HG02798 (cell line): ENCODE measurements at regions not wholly inside any gene's neighbourhood (a gene's known extent, or its start where the extent isn't known, plus 50 kb on each side); places are given as distances from the start of the nearest gene placed in this dataset.

Experiments used
- ATAC-seq: cut with Tn5 transposase; IDR thresholded peaks from one replicate; pipeline ENCODE4 v1.9.1; 2021; ENCODE audit warnings: mild to moderate bottlenecking; ENCODE audit not compliant: unreplicated experiment, poor library complexity

GRCh38 chr6:147621263-147621662 lies 112.8 kb downstream of the SAMD5 start:
- ATAC-seq: no peak

- ATAC-seq: no peak
These were observed 113.5 kb downstream of the SAMD5 start for GRCh38 chr6:147621961-147622360.

GRCh38 chr6:147624946-147625515 lies 116.5 kb downstream of the SAMD5 start:
- ATAC-seq: no peak

DNA sequence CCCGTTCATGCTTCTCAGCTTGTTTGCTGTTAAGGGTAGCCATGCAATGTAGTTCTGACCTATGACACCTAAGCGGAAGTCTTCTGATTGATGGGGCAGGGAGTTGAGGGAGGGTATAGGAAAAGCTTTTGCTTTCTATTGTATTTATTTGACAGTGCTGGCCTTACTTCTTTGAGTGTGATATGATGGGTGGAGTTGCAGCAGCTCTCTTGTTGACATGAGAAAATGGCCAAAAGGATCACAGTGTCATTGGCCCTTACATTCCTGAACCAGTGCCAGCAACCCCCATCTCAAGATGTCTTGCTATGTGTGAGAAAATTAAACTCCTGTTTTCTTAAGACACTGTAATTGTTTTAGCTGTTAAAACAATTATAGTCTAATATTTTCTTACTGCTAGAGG lies 117.5 kb downstream of the SAMD5 start:
- ATAC-seq: no peak

GRCh38 chr6:147627411-147627810 lies 118.9 kb downstream of the SAMD5 start:
- no peak for ATAC-seq

DNA sequence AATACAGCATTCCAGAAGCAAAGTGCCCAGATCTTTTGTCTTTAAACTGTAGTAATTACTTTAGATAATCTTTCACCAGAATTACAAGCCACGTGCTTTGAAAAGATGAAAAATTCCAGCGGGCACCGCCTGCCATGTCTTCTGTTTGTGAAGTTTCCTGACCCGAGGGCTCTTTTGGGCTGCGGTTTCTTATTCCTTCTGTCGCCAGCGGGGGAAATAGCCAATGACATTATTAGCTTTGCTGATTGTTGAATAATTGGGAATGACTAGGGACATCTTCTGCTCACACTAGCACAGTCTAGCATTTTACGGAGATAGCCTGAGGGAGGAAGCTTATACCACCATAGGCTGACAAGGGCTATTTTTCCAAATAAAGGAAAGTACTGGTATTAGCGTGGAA lies 124.7 kb downstream of the SAMD5 start:
- no peak for ATAC-seq

DNA sequence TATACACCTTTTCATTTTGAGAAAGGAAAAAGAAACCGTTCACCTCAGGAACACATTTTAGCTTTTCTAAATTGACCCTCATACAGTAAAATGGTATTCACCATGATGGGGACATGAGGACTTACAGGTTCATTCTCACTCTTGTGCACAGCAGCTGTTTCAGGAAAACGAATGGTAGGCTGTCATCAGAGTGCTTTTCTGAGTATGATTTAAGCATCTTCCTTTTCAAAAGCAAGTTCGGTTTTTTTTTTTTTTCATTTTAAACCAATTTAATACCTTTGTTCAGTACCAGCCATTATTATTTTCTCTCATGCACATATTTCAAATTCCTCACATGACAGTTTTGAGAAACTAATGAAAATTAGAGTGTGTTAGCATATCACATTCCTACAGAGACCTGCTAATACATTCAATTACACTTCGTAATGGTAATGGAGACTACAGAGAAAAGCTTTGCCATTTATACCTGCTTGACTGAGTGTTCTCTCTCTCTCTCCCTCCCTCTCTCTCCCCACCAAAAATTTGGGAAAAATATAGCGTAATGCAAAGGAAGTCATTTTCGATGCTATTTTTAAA lies 129.2 kb downstream of the SAMD5 start:
- no peak for ATAC-seq

GRCh38 chr6:147639279-147639678 lies 130.8 kb downstream of the SAMD5 start:
- no peak for ATAC-seq

- ATAC-seq: no peak
These were observed 132.1 kb downstream of the SAMD5 start for GRCh38 chr6:147640606-147641005.

GRCh38 chr6:147641511-147641910 lies 133.0 kb downstream of the SAMD5 start:
- ATAC-seq: no peak

DNA sequence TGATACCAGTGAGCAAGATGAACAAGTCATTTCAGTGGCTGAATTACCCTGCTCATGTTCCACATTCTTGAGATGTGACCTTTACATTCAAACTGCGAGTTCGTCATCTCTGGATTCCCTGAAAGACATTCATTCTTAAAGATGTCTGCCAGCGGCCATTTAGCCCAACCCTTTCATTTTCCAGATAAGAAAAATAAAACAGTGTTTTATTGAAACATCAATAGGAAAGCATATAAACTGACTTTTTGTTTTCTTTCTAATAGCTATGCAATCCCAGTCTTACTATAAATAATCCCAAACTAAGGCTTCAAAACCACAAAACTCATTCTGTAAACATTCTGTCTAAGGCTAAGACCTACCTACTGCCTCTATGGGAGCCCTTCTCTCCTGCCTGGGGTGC lies 134.0 kb downstream of the SAMD5 start:
- no peak for ATAC-seq

GRCh38 chr6:147643341-147644200 lies 135.1 kb downstream of the SAMD5 start:
- ATAC-seq: no peak

DNA sequence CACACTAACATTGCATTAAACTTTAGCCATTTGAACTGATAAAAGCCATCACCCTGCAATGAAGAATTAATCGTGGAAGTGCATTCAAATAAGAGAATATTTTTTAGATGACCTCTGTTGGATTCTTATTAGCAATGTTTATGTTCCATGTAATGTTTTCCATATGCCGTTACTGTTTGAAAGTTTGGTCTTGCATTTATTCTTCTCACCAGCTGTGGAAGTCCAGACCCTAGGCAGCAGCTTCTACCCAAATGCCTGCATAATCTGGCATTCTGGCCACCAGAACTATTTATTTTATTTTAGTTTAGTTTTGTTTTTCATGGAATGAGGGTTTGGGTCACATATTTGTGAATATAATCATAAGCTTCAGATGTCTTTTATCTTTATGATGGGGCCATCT lies 140.4 kb downstream of the SAMD5 start:
- ATAC-seq: no peak

GRCh38 chr6:147651249-147652063 lies 143.0 kb downstream of the SAMD5 start:
- no peak for ATAC-seq

DNA sequence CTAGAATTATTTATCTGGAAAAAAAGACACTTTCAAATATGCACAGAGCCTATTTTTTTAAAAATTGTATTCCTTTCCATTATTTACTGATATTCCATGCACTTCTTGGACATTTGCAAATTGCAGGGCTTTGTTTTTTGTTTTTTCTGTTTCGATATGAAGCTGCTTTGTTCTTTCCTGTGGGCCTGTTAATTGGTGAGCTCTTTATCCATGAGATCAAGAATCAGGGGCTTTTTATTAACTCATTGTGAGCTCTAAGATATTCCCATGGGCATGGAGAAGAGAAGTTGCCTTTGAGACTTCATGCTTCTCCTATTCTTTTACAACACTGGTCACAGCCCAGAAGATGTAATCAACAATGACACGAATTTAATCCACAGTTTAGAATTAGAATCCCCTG lies 145.1 kb downstream of the SAMD5 start:
- no peak for ATAC-seq

DNA sequence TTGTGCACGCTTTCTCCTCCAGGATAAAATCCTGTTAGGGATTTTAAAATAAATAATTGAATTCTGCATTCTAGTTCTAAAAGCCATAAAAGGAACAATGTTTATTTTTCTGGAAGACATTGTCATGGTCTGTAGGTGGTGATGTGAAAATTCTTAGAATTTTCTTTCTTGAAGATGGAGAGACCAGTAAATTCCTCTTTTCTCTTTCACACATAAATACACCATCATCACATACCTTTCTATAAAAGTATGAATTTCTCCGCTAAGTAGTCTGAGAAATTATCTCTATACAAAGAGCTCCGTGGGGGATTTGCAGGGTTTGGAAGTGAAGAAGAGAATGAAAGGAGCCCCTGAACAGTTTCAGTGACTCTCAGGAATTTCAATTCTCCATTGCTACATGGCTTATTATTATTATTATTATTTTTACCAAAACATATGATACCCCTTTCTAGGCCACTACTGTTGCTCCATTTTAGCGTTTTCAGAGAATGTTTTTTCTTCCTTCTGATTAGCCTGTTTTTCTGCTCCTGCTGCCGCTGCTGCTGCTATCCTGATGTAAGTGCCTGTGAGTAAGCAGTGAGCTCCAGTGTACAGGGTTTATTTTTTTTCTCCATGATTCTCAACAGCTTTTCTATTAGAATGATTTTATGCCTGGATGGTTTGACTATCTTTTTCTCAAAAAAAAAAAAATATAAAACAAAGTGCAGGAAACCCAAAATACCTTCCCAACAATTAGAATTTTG lies 145.8 kb downstream of the SAMD5 start:
- ATAC-seq: no peak

DNA sequence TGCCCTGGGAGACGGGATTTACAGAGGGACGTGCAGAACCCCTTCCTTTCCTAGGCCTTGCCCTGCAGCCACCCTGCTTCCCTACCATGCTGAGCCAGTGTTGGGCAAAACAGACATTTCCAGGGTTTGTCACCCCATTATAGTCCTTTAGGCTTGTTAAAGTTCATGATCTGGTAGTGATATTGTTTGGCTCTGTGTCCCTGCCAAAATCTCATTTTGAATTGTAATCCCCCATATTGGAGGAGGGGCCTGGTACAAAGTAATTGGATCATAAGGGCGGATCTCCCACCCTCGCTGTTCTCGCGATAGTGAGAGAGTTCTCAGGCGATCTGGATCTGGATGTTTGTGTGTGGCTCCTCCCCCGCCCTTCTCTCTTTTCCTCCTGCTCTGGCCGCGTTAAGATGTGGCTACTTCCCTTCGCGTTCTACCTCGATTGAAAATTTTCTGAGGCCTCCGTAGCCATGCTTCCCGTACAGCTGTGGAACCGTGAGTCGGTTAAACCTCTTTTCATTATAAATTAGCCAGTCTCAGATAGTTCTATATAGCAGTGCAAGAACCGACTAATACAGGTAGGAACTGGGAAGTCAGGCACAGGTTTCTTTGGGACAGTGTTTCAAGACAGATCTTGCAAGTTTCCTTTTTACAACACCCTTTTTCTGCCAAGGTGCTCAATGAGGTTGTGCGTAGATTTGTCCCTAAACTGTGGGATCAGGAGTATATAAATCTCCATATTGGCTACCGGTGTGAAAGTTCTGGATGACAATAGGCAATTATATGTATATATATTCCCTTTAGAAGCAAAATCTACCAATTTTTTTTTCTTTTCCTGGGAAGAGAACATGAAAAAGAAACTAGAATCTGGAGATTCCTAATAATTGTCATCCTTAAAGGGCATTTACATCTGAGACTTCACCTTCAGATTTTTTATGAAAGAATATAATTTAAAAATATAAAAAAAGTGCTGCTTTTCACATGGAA lies 152.1 kb downstream of the SAMD5 start:
- no peak for ATAC-seq

DNA sequence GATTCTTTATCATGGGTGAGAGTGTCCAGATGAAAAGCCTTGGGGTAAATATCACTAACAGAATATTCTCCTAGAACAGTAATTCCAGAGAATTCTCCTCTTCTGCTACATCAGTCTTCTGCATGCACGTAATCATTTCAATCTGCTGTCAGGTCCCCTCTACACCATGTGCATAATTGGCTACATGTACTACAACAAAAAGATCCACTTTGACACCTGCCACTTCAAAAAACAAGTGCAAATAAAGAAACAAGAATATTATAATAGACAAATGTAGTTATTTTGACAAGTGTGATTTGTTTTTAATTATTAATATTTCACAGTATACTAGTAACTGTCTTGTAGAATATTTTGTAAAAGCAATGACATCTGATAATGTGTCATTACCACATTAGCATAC lies 154.2 kb downstream of the SAMD5 start:
- ATAC-seq: no peak

DNA sequence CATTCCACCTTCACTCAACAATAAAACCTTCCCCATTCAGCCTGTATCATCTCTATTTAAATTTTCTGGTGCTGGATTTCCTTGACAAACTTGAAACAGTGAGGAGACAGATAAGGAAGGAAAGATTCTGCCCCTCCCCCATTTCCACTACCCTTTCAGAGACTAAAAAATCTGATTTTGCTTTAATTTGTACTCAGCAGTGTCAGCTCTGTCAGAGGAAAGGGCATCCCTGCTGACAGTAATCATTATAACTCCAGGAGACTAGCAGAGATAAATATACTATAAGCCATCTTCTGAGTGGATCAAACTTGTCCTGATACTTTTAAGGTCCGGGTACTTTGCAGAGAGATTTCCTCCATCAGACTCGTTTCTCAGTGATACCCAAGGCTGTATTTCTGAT lies 155.6 kb downstream of the SAMD5 start:
- ATAC-seq: no peak
